ENCODE measurements at regions not wholly inside any gene's neighbourhood (a gene's known extent, or its start where the extent isn't known, plus 50 kb on each side); places are given as distances from the start of the nearest gene placed in this dataset.

GRCh38 chr3:72342450-72342849 is 505.8 kb downstream of the SHQ1 start:
- no peak overlapping the region for H2AFZ ChIP-seq
- DNase-seq (ENCODE audit: low spot score) (no peak), ATAC-seq (no peak)
- peaks cover 6% of the 10 kb centered on the region; the same call in 1 of the 2 replicates for H3K4me1 ChIP-seq (ENCODE audit: insufficient read depth)
- no peaks in the 10 kb centered on the region for H3K9me2 ChIP-seq (ENCODE audit: insufficient read depth)
- H3K4me3 Mint-ChIP-seq = no peak overlapping the region
- no peaks in the 10 kb centered on the region for H3K36me3 Mint-ChIP-seq (ENCODE audit: low read depth)
- TF ChIP-seq ZNF331 (CRISPR knock-in tag; IDR thresholded peaks at IDR 0.05; ENCODE audit: low read depth) (no peak), STAT1 (IDR thresholded peaks at IDR 0.05; ENCODE audit: unreplicated experiment) (no peak), ZNF114 (CRISPR knock-in tag; IDR thresholded peaks at IDR 0.05) (no peak), ETS1 (IDR thresholded peaks at IDR 0.05) (no peak), NANOG (IDR thresholded peaks at IDR 0.05; ENCODE audit: borderline replicate concordance) (no peak), JUNB (IDR thresholded peaks at IDR 0.05; ENCODE audit: unreplicated experiment) (no peak), ZNF462 (CRISPR knock-in tag; IDR thresholded peaks at IDR 0.05) (no peak)
- no peaks in the 10 kb centered on the region for H3K9me3 Mint-ChIP-seq
- H3K27me3 Mint-ChIP-seq (ENCODE audit: insufficient read depth, low read depth, poor library complexity) = peaks cover 9% of the 10 kb centered on the region
- no peak overlapping the region for H3K4me3 ChIP-seq
- no peaks in the 10 kb centered on the region for H3F3A ChIP-seq (replicated peaks; ENCODE audit: low read depth)
- no peak overlapping the region for H3K27ac Mint-ChIP-seq
- no peaks in the 10 kb centered on the region for H3K36me3 ChIP-seq (ENCODE audit: insufficient read depth)
- H3K4me1 Mint-ChIP-seq = peaks cover 12% of the 10 kb centered on the region
- H3K4me2 ChIP-seq = no peak overlapping the region
- no peaks in the 10 kb centered on the region for H3K79me2 ChIP-seq (replicated peaks; ENCODE audit: insufficient read depth)
- no peaks in the 10 kb centered on the region for H3K27me3 ChIP-seq (ENCODE audit: insufficient read depth)
- H4K20me1 ChIP-seq (replicated peaks; ENCODE audit: insufficient read depth) = no peaks in the 10 kb centered on the region
- H3K27ac ChIP-seq (ENCODE audit: low read depth) = no peak overlapping the region
